GM18520 (cell line): ENCODE measurements at regions not wholly inside any gene's neighbourhood (a gene's known extent, or its start where the extent isn't known, plus 50 kb on each side); places are given as distances from the start of the nearest gene placed in this dataset.

Experiments
- ATAC-seq: cut with Tn5 transposase; IDR thresholded peaks from one replicate; pipeline ENCODE4 v1.9.1; 2021; ENCODE audit not compliant: unreplicated experiment

DNA sequence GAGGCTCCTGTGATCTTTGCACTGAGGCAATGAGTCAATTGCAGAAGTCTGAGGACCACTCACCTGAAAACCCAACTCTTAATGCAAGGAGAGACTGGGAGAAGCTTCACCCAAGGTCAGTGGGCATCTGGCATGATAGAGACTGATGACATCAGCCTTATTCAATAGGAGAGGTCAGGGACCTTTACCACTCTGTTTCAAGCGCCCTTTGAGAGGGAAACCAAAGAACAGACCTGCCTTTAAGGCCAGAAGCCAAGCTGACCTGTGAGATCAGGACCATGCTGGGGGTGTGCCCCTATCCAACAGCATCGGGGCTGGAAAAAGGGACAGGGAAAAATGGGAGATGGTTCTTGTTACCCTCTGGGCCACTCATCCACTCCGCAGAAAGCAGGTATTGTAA is 83.3 kb upstream of the FOXN3 start:
- no peak for ATAC-seq

DNA sequence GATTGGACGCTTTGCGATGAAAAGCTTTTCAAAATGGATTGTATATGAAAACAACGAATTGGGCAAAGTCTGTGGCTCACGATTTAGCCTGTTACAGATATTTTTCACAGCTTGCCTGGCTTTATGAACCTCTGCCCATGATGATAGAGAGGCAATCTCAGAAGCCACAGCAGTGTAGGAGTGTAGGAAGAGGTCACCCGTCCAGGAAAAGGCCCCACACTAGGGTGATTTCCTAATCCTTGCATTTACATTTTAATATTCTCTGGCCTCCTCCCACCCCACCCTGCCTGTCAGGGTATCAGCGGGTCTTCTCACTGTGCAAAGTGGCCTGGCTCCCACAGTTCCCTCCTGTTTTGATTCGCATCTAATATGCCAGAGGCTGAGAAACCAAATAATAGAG is 81.8 kb upstream of the FOXN3 start:
- no peak for ATAC-seq

GRCh38 chr14:89495718-89496117 is 78.7 kb upstream of the FOXN3 start:
- ATAC-seq: no peak

GRCh38 chr14:89493877-89494634 is 77.0 kb upstream of the FOXN3 start:
- peak; percentile 85 for ATAC-seq

DNA sequence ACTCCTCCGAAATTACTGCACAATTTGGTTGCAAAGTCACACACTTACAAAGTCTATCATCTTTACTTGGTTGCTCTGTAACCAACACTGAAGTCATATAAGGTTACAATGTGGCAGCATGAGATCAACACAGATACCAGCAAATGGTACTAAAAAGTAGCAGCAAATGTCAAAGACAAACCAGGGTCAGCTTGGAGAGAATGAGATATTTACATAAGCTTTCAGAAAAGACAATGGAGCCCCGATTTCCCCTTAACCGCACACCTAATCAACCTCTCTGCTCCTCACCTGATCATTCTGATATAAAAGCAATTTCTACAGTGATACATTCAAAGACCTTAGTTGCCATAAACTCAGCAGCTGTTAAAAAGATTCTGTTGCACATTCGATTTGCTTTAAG is 76.4 kb upstream of the FOXN3 start:
- no peak for ATAC-seq

DNA sequence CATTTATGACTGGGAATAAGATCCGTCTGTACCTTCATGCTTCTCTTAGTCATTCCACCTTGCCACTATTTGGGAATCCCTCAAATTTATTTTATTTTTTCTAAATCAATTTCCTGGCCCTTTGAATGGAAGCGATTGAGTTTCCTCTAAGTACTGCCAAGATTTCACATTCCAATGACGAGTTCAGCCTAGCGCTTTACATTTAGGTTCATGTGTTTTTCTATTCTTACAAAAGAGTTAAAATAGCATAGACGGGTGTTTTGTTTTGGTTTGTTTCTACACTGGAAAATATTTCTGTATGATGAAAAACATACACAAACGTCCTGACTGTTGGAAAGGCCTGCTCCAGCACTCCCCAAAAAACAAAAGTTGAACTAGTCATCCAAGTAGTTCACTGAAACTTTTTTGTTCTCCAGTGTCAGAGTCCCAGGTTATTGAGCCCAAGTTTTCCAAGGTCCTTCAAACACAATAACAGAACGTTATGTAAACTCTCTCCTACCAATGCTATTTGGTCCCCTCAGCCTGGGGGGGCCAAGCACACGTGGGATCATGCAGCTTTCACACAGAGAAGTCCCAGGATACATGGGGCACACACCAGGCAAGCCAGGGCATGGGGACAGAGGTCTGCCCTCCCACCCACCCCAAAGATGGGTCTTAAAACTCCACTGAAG is 74.8 kb upstream of the FOXN3 start:
- no peak for ATAC-seq

DNA sequence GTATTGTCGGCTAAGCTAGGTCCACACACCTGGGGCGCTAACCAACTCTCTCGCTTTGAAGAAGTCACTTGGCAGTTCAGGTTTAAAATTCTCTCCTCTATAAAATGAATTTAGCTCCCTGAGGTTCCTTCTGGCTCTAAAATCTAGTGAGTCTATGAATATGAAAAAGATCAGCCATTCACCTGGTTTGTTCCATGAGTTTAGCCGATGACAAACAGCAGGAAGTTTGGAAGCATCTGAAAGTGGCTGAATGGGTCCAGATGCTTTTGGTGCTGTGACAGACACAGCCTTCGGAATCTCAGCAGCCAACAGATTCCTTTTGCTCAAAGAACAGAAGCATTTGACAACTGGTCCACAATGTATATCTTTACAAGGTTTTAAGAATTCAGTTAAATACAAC is 73.4 kb upstream of the FOXN3 start:
- no peak for ATAC-seq

DNA sequence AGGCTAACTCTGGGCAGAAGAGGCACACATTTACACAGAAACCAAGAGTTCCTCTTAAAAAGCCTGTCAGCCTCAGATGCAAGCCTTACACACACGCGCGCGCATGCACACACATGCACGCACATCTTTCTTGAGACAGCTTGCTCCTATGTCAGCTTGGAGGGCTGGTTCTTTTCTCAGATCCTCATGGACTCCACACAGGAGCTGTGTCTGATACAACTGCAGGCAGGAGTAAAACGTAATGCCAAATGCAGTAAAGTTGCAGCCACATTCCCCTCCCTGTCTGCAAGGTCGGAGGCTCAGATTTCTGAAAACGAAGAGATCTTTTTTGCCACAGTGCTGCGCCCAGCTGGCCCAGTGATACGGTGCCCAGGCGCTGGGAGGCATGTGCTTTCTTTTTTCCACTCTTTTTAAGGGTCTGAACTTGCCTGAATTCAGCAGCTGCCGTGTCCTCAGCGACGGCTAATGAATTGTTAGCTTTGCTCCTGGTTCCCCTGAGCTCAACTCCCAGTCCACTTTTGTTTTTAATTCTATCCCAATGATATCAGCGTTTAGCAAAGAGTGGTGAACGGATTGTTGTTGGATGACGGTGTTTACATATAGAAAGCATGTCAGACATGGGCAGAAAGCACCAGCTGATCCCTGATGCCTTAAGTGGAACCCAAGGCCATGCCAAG is 72.9 kb upstream of the FOXN3 start:
- ATAC-seq: no peak

DNA sequence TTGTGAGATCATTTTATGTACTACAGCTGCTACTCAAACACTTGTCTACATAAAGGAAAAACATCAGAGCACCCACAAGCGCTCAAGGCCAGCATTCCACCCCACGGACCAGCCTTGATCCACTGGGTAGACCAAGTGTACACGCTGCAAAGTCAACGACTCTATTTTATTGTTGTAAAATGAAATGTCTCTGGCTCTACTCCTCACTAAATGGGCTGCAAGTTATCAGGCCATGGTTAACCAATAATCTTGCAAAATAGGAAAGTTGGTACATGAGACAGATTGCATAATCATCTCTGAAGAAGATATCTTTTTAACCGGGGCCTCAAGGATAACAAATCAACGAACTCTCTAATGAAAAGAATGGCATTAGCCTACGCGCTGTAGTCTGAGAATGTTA is 69.9 kb upstream of the FOXN3 start:
- no peak for ATAC-seq

GRCh38 chr14:89486505-89486904 is 69.5 kb upstream of the FOXN3 start:
- no peak for ATAC-seq

DNA sequence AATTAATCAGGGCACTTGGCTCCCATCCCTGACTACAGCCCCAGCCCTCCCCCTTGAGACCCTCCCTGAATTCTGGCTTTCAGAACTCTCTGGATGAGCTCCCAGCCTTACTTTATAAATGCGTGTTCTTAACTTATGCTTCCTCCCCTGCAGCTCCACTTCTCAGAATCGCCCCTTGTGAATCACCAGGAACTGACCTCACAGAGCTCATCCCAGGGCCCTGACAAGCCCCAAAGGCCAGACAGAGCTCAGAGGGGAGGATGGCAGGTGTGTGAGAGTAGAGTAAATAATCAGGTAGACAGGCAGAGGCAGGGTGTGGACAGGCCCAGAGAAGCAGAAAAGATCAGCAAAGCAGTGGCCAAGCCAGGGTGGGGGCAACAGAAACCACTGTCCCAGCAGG is 68.2 kb upstream of the FOXN3 start:
- ATAC-seq: no peak

DNA sequence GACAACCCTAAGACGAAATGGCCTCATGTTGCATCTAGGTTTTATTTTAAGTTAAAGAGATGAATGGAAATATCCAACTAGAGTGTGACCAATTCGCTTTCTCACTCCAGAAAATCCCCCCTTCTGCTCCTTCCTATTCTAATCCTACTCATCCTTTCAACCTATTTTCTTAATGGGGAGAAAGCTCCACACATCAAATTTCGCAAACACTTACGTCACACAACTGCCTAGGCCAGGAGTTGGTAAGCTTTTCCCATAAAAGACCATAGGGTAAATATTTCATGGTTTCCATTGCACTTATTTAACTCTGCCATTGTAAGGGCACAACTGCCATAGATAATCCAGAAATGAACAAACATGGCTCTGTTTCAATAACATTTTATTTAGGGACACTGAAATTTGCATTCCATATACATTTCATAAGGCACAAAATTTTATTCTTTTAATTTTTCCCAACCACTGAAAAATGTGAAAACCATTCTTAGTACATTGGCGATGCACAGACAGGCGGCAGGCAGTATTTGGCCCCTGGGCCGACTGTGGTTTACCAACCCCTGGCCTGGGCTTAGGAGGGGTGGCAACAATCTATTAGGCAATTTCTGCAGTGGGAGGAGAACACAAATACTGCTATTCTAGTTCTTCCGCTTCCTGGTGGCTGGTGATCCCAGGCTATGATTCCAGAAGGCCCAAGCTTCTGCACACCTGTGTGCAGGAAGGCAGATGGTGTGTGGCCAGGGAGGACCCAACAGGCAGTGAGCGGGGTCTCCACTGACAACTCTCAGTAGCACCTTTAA is 67.2 kb upstream of the FOXN3 start:
- no peak for ATAC-seq

DNA sequence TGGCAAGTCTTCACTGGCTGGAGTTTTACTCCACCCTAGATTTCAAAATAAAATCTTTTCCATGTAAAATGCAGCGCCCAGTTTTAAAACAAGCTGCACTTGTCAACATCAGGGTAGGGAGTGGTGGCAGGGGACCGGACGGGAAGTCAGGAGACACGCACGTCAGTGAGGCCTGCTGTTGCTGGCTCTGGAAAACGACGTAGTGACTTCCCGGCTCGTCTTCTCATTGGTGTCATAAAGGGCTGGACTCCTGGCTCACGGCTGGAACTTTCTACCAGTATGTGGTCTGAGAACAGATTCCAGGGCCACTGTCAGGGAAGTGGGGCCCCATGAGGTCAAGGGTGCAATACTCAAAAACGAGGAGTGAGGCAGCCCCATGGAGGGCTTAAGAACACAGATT is 64.2 kb upstream of the FOXN3 start:
- no peak for ATAC-seq

GRCh38 chr14:89480278-89480677 is 63.2 kb upstream of the FOXN3 start:
- no peak for ATAC-seq

GRCh38 chr14:89479802-89480201 is 62.8 kb upstream of the FOXN3 start:
- no peak for ATAC-seq

DNA sequence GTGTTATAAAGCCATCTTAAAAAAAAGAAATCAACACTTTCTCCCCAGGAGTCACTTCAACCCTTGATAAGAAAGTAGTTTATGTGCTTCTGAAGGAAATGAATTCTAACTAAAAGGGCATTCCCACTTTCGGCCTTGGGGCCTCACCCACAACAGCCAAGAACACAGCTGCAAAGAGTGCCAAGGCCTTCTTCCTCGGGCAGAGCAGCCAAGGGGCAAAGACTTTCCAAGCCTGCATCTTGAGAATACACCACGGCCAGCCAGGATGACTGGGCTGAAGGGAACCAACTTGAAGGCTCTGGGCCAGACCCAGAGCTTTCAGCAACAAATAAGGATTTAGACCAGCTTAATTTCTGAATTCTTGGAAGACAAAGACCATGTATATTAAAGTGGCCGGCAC is 60.4 kb upstream of the FOXN3 start:
- ATAC-seq: no peak

DNA sequence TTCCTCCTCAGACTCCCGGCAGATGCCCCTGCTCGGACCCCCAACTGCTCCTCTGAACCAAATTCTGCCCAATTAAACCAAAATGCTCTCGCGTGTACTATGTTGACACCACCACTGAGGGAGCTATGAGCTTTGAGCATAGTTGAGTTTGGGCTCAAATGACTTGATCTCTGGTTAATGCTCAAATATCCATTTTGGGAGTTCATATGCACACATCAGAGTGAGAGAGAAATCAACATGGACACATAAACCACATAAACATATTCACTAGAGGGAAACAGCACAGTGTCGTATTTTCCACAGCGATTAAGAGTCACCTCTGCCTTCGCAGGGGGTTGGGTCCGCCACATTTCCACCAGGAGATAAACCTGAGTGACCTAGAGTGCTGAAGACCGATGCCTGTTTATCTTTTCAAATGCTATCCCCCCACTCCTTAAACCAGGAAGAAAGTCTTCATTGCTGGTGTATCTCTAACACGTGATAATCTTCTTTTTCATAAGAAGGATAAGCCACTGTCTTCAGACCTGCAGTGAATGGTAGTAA is 59.4 kb upstream of the FOXN3 start:
- no peak for ATAC-seq

- no peak for ATAC-seq
Observed at GRCh38 chr14:89474464-89474863, 57.4 kb upstream of the FOXN3 start.

GRCh38 chr14:89473989-89474388 is 57.0 kb upstream of the FOXN3 start:
- ATAC-seq: no peak

- no peak for ATAC-seq
Observed at GRCh38 chr14:89473569-89473968, 56.5 kb upstream of the FOXN3 start.

- ATAC-seq: no peak
Observed at GRCh38 chr14:89470401-89470800, 53.4 kb upstream of the FOXN3 start.
